HL-60 (cell line): ENCODE measurements at regions not wholly inside any gene's neighbourhood (a gene's known extent, or its start where the extent isn't known, plus 50 kb on each side); places are given as distances from the start of the nearest gene placed in this dataset.

Experiments used
- CTCF ChIP-seq: IDR thresholded peaks from one replicate; pipeline ENCODE4 v1.5.1; 2011; ENCODE audit warnings: low read length, control low read depth, inconsistent platforms; ENCODE audit not compliant: insufficient read depth
- POLR2AphosphoS5 ChIP-seq: IDR thresholded peaks from 2 replicates; pipeline ENCODE4 v1.6.1; 2012; ENCODE audit warnings: low read depth
- REST ChIP-seq: IDR thresholded peaks from 2 replicates; pipeline ENCODE4 v1.6.1; 2012; ENCODE audit warnings: low read depth; ENCODE audit not compliant: insufficient replicate concordance

DNA sequence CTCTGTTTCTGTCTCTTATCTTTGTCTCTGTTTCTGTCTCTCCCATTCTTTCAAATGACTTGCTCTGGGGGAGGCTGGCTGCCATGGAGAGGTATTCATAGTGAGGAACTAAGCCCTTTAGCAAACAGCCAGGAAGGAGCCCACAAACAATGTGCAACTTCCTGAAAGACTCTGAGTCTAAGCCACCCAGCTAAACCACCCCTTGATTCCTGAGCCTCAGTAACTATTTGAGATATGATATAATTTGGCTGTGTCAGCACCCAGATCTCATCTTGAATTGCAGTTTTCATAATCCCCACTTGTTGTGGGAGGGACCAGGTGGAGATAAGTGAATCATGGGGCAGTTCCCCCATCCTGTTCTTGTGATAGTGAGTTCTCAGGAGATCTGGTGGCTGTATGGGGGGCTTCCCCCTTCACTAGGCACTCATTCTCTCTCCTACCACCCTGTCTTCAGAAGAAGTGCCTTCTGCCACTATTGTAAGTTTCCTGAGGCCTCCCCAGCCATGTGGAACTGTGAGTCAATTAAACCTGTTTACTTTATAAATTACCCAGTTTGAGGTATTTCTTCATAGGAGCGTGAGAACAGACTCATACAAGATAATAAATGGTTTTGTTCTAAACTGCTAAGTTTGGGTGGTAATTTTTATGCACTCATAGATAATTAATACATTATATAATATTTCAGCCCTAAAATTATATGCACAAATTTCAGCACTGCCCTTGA, 121.2 kb upstream of the FOXP2 start:
- no peak for TF ChIP-seq POLR2AphosphoS5
- no peak for TF ChIP-seq CTCF
- TF ChIP-seq REST, result no peak
